Vagina (tissue), 2 donors: ENCODE measurements at regions not wholly inside any gene's neighbourhood (a gene's known extent, or its start where the extent isn't known, plus 50 kb on each side); places are given as distances from the start of the nearest gene placed in this dataset.

Experiments
- POLR2A ChIP-seq, 2 donors: fragments of 450-650 bp; IDR thresholded peaks; one replicate each; pipeline ENCODE4 v1.6.1; 2017; ENCODE audit warnings: antibody characterized with exemption in 2 of 2, mild to moderate bottlenecking in 2 of 2, moderate library complexity in 2 of 2
- POLR2AphosphoS5 ChIP-seq, 2 donors: sonication (generic); formaldehyde crosslinking; IDR thresholded peaks; one replicate each; pipeline ENCODE4 v1.9.0; 2017; ENCODE audit warnings: antibody characterized with exemption in 2 of 2, mild to moderate bottlenecking in 2 of 2, low read depth in 1 of 2; ENCODE audit not compliant: insufficient read depth in 1 of 2
- TF ChIP-seq, protein P1 (sequence below), 3 experiments: fragments of 450-650 bp in 2 of 3; fragments of 200-600 bp in 1 of 3; sonication (generic) in 1 of 3; IDR thresholded peaks; one replicate each; pipeline ENCODE4 v1.5.1; 2017 to 2019; ENCODE audit warnings: antibody characterized with exemption in 3 of 3, mild to moderate bottlenecking in 2 of 3, moderate library complexity in 2 of 3

DNA sequence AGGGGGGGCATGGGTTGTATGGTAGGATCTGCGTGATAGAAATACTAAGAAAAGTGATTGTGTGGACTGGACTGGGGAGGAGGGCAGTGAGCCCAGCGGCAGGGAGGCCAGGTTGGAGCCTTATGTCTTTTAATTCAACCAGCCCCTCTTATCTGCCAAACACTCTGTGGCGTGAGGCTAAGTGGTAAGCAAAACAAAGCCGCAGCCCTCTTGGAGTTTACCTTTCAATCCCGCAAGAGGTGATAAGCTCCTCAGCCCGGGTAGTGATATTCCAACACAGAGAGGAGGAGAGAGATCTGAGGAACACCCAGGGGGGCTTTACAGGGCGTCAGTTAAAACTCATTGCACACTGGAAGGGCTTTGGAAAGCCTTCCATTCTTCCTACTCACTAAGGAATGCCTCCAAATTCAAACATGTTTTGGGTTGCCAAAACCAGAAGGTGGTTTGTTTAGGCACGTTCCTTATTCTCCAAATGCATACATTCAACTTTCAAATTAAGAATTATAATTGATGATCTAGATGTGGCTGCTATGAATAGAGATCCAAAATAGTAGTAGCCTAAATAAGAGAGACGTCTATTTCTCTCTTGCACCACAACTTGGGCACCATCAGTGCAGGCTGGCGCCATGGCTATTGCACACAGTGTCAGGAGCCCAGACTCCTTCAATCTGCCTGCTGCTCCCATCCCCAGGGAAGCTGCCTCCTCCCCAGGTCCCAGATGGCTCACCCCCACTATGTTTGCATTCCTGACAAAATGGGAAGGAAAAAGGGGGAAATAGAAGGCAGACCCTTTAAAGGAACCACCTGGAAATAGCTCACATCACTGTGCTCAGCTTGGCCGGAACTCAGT is 75.1 kb upstream of the FSTL4 start:
- TF ChIP-seq, protein P1, sequence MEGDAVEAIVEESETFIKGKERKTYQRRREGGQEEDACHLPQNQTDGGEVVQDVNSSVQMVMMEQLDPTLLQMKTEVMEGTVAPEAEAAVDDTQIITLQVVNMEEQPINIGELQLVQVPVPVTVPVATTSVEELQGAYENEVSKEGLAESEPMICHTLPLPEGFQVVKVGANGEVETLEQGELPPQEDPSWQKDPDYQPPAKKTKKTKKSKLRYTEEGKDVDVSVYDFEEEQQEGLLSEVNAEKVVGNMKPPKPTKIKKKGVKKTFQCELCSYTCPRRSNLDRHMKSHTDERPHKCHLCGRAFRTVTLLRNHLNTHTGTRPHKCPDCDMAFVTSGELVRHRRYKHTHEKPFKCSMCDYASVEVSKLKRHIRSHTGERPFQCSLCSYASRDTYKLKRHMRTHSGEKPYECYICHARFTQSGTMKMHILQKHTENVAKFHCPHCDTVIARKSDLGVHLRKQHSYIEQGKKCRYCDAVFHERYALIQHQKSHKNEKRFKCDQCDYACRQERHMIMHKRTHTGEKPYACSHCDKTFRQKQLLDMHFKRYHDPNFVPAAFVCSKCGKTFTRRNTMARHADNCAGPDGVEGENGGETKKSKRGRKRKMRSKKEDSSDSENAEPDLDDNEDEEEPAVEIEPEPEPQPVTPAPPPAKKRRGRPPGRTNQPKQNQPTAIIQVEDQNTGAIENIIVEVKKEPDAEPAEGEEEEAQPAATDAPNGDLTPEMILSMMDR (IDR thresholded peaks at IDR 0.05): no peak
- TF ChIP-seq POLR2A (IDR thresholded peaks at IDR 0.05) (no peak), POLR2AphosphoS5 (IDR thresholded peaks at IDR 0.05; ENCODE audit: insufficient read depth in 1 of 2, low read depth in 1 of 2) (no peak)
